Esophagus squamous epithelium (tissue), 4 donors: ENCODE measurements at regions not wholly inside any gene's neighbourhood (a gene's known extent, or its start where the extent isn't known, plus 50 kb on each side); places are given as distances from the start of the nearest gene placed in this dataset.

Source experiments
- POLR2A ChIP-seq, 4 donors: fragments of 450-650 bp; IDR thresholded peaks; one replicate each; pipeline ENCODE4 v1.6.1; 2017; ENCODE audit warnings: antibody characterized with exemption in 4 of 4, mild to moderate bottlenecking in 4 of 4, moderate library complexity in 3 of 4
- TF ChIP-seq, protein P1 (sequence below), 6 experiments: fragments of 450-650 bp in 4 of 6; fragments of 200-600 bp in 2 of 6; sonication (generic) in 2 of 6; IDR thresholded peaks; one replicate each; pipeline ENCODE4 v1.5.1; 2016 to 2019; ENCODE audit warnings: antibody characterized with exemption in 6 of 6, mild to moderate bottlenecking in 4 of 6, moderate library complexity in 4 of 6

DNA sequence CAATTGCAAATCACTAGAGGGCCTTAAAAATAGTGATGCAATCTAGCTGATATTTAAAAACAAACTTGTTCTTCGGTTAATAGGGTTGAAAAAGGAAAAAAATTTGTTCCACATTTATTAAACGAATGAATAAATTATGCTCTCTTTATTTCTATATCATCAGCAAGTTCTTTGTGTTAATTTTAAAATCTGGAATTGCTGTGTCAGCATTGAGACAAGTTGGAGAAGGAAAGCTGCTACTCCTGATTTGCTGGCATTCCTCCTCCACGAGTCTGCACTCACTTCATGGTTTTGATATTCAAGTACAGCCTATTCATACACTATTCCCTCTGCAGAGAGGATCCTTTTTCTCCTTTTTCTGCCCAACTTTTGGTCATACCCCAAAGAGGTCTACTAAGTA is 117.6 kb downstream of the MRPL39 start:
- TF ChIP-seq, protein P1, sequence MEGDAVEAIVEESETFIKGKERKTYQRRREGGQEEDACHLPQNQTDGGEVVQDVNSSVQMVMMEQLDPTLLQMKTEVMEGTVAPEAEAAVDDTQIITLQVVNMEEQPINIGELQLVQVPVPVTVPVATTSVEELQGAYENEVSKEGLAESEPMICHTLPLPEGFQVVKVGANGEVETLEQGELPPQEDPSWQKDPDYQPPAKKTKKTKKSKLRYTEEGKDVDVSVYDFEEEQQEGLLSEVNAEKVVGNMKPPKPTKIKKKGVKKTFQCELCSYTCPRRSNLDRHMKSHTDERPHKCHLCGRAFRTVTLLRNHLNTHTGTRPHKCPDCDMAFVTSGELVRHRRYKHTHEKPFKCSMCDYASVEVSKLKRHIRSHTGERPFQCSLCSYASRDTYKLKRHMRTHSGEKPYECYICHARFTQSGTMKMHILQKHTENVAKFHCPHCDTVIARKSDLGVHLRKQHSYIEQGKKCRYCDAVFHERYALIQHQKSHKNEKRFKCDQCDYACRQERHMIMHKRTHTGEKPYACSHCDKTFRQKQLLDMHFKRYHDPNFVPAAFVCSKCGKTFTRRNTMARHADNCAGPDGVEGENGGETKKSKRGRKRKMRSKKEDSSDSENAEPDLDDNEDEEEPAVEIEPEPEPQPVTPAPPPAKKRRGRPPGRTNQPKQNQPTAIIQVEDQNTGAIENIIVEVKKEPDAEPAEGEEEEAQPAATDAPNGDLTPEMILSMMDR (IDR thresholded peaks at IDR 0.05), result no peak
- TF ChIP-seq POLR2A (IDR thresholded peaks at IDR 0.05), result no peak
